HepG2 (cell line): ENCODE measurements at regions not wholly inside any gene's neighbourhood (a gene's known extent, or its start where the extent isn't known, plus 50 kb on each side); places are given as distances from the start of the nearest gene placed in this dataset.
A peak's percentile ranks its signal among the peaks of the same experiment; 100 is the strongest.

Source experiments
- ATAC-seq: fragments of 200-7000 bp; cut with Tn5 transposase; 3 replicates; pipeline ENCODE4 v1.9.1; 2020; ENCODE audit warnings: mild to moderate bottlenecking, moderate library complexity
- BruUV-seq: library from RNA; stranded (reverse); fragments of 400-500 nt; replicated peaks from 2 replicates; lab custom pipeline; 2021; lab: Mats Ljungman, UMichigan
- CTCF ChIA-PET: fragments of 300-600 bp; formaldehyde crosslinking; extraction: SDS; loops from one replicate; lab custom pipeline; 2021; ENCODE audit warnings: low total read pairs, inconsistent platforms, low intra/inter-chr PET ratio; lab: Yijun Ruan, JAX
- POLR2A ChIA-PET: fragments of 350-600 bp; sonication (Branson Sonifier 250); formaldehyde crosslinking; loops from one replicate; lab custom pipeline; 2020; ENCODE audit warnings: antibody characterized with exemption, inconsistent platforms; lab: Yijun Ruan, JAX
- DNase-seq: peaks from one replicate; pipeline ENCODE4 v3.0.0-alpha.2; 2015; ENCODE audit warnings: low spot score
- FAIRE-seq: peaks from 3 replicates; lab custom pipeline; 2011; peaks lifted over from hg19 to GRCh38; lab: Jason Lieb, UNC
- H2AFZ ChIP-seq: one replicate; pipeline ENCODE4 v1.6.1; 2011; ENCODE audit warnings: low read length, inconsistent platforms
- H3K27ac ChIP-seq: fragments of 300-600 bp; 3 replicates; pipeline ENCODE4 v1.8.0; 2011; ENCODE audit warnings: mixed run types, mild to moderate bottlenecking, mixed read lengths, low read length, inconsistent platforms; ENCODE audit not compliant: insufficient read depth; ENCODE audit errors: extremely low read length
- H3K27me3 ChIP-seq, 2 experiments: fragments of 200-600 bp in 1 of 2; 2 replicates in 1 of 2; 3 replicates in 1 of 2; pipeline versions ENCODE4 v1.6.0 to v1.8.0; 2011; ENCODE audit warnings: low read length in 2 of 2, mild to moderate bottlenecking in 2 of 2, moderate library complexity in 2 of 2, inconsistent platforms in 1 of 2; ENCODE audit not compliant: insufficient read depth in 2 of 2, control insufficient read depth in 1 of 2
- H3K36me3 ChIP-seq, 2 experiments: fragments of 200-600 bp in 1 of 2; replicated peaks in 1 of 2; 2 replicates in 1 of 2; 3 replicates in 1 of 2; pipeline versions ENCODE4 v1.5.1 to v1.8.0; 2011; ENCODE audit warnings: low read length in 2 of 2, inconsistent platforms in 1 of 2; ENCODE audit not compliant: insufficient read depth in 2 of 2, control insufficient read depth in 1 of 2
- H3K4me1 ChIP-seq: 2 replicates; pipeline ENCODE4 v1.5.1; 2012; ENCODE audit warnings: low read length, inconsistent platforms; ENCODE audit not compliant: insufficient read depth
- H3K4me2 ChIP-seq: 2 replicates; pipeline ENCODE4 v1.6.0; 2011; ENCODE audit warnings: low read depth, low read length, inconsistent platforms
- H3K4me3 ChIP-seq, 3 experiments: fragments of 200-600 bp in 1 of 3; sonication (generic), shearing (Covaris generic) in 1 of 3; replicated peaks in 1 of 3; 2 replicates each; pipeline ENCODE4 v1.5.1; 2011 to 2016; ENCODE audit warnings: low read length in 3 of 3, inconsistent platforms in 2 of 3, low read depth in 2 of 3, mild to moderate bottlenecking in 2 of 3, control low read depth in 1 of 3, mixed read lengths in 1 of 3; ENCODE audit not compliant: insufficient read depth in 1 of 3
- H3K79me2 ChIP-seq: one replicate; pipeline ENCODE4 v1.6.1; 2011; ENCODE audit warnings: low read length, inconsistent platforms; ENCODE audit not compliant: insufficient read depth
- H3K9ac ChIP-seq: 2 replicates; pipeline ENCODE4 v1.6.0; 2011; ENCODE audit warnings: mild to moderate bottlenecking, low read depth, low read length, inconsistent platforms; ENCODE audit not compliant: insufficient read depth
- H3K9me3 ChIP-seq: 2 replicates; pipeline ENCODE4 v1.5.1; 2012; ENCODE audit warnings: mild to moderate bottlenecking, low read length
- H4K20me1 ChIP-seq: 2 replicates; pipeline ENCODE4 v1.6.0; 2011; ENCODE audit warnings: inconsistent platforms, mild to moderate bottlenecking, low read length, moderate library complexity; ENCODE audit not compliant: insufficient read depth
- FLYWCH1 ChIP-seq: sonication (generic); formaldehyde crosslinking; IDR thresholded peaks from 2 replicates; pipeline ENCODE4 v1.8.1; 2023; ENCODE audit warnings: mild to moderate bottlenecking, missing genetic modification reagents
- GLMP ChIP-seq: sonication (generic); formaldehyde crosslinking; IDR thresholded peaks from 2 replicates; pipeline ENCODE4 v1.9.0; 2021; ENCODE audit warnings: missing genetic modification reagents, mild to moderate bottlenecking, borderline replicate concordance
- SRSF4 ChIP-seq: fragments of 200-400 bp; formaldehyde crosslinking; IDR thresholded peaks from one replicate; pipeline ENCODE4 v1.6.1; 2018; ENCODE audit warnings: mild to moderate bottlenecking, low read depth, low read length, moderate library complexity; ENCODE audit not compliant: poor library complexity, severe bottlenecking
- TSC22D2 ChIP-seq: sonication (generic); formaldehyde crosslinking; IDR thresholded peaks from 2 replicates; pipeline ENCODE4 v1.5.1; 2020; ENCODE audit warnings: missing genetic modification reagents, mild to moderate bottlenecking, borderline replicate concordance
- ZBTB25 ChIP-seq: IDR thresholded peaks from 2 replicates; pipeline ENCODE4 v1.6.1; 2018; ENCODE audit warnings: missing genetic modification reagents
- ZFY ChIP-seq: sonication (generic); formaldehyde crosslinking; IDR thresholded peaks from 2 replicates; pipeline ENCODE4 v1.4.0; 2020; ENCODE audit warnings: missing genetic modification reagents
- ZNF205 ChIP-seq: IDR thresholded peaks from 2 replicates; pipeline ENCODE4 v1.6.1; 2018; ENCODE audit warnings: missing biosample characterization, missing genetic modification reagents
- ZNF326 ChIP-seq: sonication (generic); formaldehyde crosslinking; IDR thresholded peaks from 2 replicates; pipeline ENCODE4 v1.4.0; 2020; ENCODE audit warnings: missing genetic modification reagents, borderline replicate concordance
- ZNF331 ChIP-seq: sonication (generic); formaldehyde crosslinking; IDR thresholded peaks from 2 replicates; pipeline ENCODE4 v1.4.0; 2020; ENCODE audit warnings: missing genetic modification reagents
- ZNF543 ChIP-seq: sonication (generic); formaldehyde crosslinking; IDR thresholded peaks from 2 replicates; pipeline ENCODE4 v1.4.0; 2020; ENCODE audit warnings: mild to moderate bottlenecking, missing genetic modification reagents
- ZNF607 ChIP-seq: sonication (generic); formaldehyde crosslinking; IDR thresholded peaks from 2 replicates; pipeline ENCODE4 v1.5.1; 2020; ENCODE audit warnings: missing genetic modification reagents, mild to moderate bottlenecking, borderline replicate concordance
- ZNF766 ChIP-seq: sonication (generic); formaldehyde crosslinking; IDR thresholded peaks from 2 replicates; pipeline ENCODE4 v1.5.0; 2020; ENCODE audit warnings: missing genetic modification reagents, borderline replicate concordance
- ZNF777 ChIP-seq: sonication (generic); formaldehyde crosslinking; IDR thresholded peaks from 2 replicates; pipeline ENCODE4 v1.4.0; 2020; ENCODE audit warnings: missing genetic modification reagents
- ZSCAN5A ChIP-seq: sonication (generic); formaldehyde crosslinking; IDR thresholded peaks from 2 replicates; pipeline ENCODE4 v1.8.0; 2022; ENCODE audit warnings: mild to moderate bottlenecking, missing genetic modification reagents, borderline replicate concordance
- in situ Hi-C: cut with HindIII; loops from 2 replicates; pipeline ENCODE4 v1.10.0; 2017; ENCODE audit warnings: low pct_unique_long_range_greater_than_20kb; ENCODE audit not compliant: extremely low pct_ligation_motif_present
- intact Hi-C: fragments of 100-400 bp; cut with micrococcal nuclease; formaldehyde crosslinking; loops from one replicate; pipeline ENCODE4 v1.10.0; 2022; ENCODE audit not compliant: unreplicated experiment
- TF ChIP-seq, protein P1 (sequence below): sonication (generic); formaldehyde crosslinking; IDR thresholded peaks from 2 replicates; pipeline ENCODE4 v1.4.0; 2020; ENCODE audit warnings: missing genetic modification reagents

GRCh38 chr14:50020184-50020583 is 96.2 kb downstream of the VCPKMT start:
- H3K9me3 ChIP-seq: peaks cover 15% of the 10 kb centered on the region
- CTCF ChIA-PET: no interaction called here
- H4K20me1 ChIP-seq: no peaks in the 10 kb centered on the region
- no peak for DNase-seq
- intact Hi-C loops: no loop called here
- H3K9ac ChIP-seq: no peak overlapping the region
- ATAC-seq: no peak
- H3K4me2 ChIP-seq: no peak overlapping the region
- H3K36me3 ChIP-seq: no peaks in the 10 kb centered on the region
- H3K27me3 ChIP-seq: no peaks in the 10 kb centered on the region; a peak in 1 of 5 replicates
- no peak overlapping the region for H3K27ac ChIP-seq
- H3K4me1 ChIP-seq: peaks cover 37% of the 10 kb centered on the region
- in situ Hi-C loops: no loop called here
- BruUV-seq: no TSS peak
- no peaks in the 10 kb centered on the region for H3K79me2 ChIP-seq
- FAIRE-seq: no peak
- TF ChIP-seq ZNF607 (CRISPR knock-in tag): no peak
- TF ChIP-seq, protein P1, sequence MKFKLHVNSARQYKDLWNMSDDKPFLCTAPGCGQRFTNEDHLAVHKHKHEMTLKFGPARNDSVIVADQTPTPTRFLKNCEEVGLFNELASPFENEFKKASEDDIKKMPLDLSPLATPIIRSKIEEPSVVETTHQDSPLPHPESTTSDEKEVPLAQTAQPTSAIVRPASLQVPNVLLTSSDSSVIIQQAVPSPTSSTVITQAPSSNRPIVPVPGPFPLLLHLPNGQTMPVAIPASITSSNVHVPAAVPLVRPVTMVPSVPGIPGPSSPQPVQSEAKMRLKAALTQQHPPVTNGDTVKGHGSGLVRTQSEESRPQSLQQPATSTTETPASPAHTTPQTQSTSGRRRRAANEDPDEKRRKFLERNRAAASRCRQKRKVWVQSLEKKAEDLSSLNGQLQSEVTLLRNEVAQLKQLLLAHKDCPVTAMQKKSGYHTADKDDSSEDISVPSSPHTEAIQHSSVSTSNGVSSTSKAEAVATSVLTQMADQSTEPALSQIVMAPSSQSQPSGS (CRISPR knock-in tag): no peak
- peak; percentile 100 for TF ChIP-seq ZNF331 (CRISPR knock-in tag)
- H3K4me3 ChIP-seq: no peak overlapping the region
- POLR2A ChIA-PET: interaction anchor here (4.3 kb wide), 1 partner anchor 18 kb away, joined by 41 read pairs; no protein-coding TSS in a partner anchor
- H2AFZ ChIP-seq: no peak overlapping the region

DNA sequence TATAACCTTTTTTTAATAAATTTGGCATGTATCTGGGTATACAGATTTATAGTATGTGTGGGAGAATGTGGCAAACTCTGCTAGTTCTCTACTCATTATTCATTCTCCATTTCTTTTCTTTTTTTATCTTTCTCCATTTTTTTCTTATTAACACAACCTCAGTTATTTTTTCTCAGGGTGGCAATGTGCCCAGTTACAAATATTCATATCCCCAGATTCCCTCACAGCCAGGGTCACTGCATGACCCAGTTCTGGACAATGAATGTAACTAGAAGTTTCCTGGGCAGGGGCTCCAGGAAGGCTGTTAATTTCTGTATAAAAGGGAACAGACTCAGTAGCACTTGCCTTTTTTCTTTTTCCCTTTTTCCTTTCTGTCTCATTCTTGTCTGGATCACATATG is 95.6 kb downstream of the VCPKMT start:
- peaks cover 37% of the 10 kb centered on the region for H3K4me1 ChIP-seq
- H3K27ac ChIP-seq: no peak overlapping the region
- no peak overlapping the region for H3K9ac ChIP-seq
- no TSS peak for BruUV-seq
- no peaks in the 10 kb centered on the region; a peak in 1 of 5 replicates for H3K27me3 ChIP-seq
- ATAC-seq (no peak), FAIRE-seq (no peak), DNase-seq (no peak)
- no peaks in the 10 kb centered on the region for H3K36me3 ChIP-seq
- POLR2A ChIA-PET: interaction anchor here (4.3 kb wide), 1 partner anchor 18 kb away, joined by 41 read pairs; no protein-coding TSS in a partner anchor
- no peaks in the 10 kb centered on the region for H4K20me1 ChIP-seq
- CTCF ChIA-PET: no interaction called here
- H3K4me2 ChIP-seq: no peak overlapping the region
- no peak overlapping the region for H3K4me3 ChIP-seq
- H3K79me2 ChIP-seq: no peaks in the 10 kb centered on the region
- in situ Hi-C loops (no loop called here), intact Hi-C loops (no loop called here)
- H3K9me3 ChIP-seq: peaks cover 18% of the 10 kb centered on the region
- no peak overlapping the region for H2AFZ ChIP-seq
- no peak for TF ChIP-seq ZNF777 (CRISPR knock-in tag)
- TF ChIP-seq ZSCAN5A (CRISPR knock-in tag): no peak
- TF ChIP-seq ZNF326 (CRISPR knock-in tag): no peak
- TF ChIP-seq ZBTB25: no peak
- TF ChIP-seq SRSF4: no peak
- TF ChIP-seq ZNF766 (CRISPR knock-in tag): no peak
- no peak for TF ChIP-seq ZNF205 (CRISPR knock-in tag)
- no peak for TF ChIP-seq FLYWCH1
- TF ChIP-seq GLMP (CRISPR knock-in tag): no peak
- TF ChIP-seq TSC22D2 (CRISPR knock-in tag): no peak
- TF ChIP-seq ZNF543 (CRISPR knock-in tag): no peak
- TF ChIP-seq ZFY (CRISPR knock-in tag): no peak
